GM20000 (cell line): ENCODE measurements at regions not wholly inside any gene's neighbourhood (a gene's known extent, or its start where the extent isn't known, plus 50 kb on each side); places are given as distances from the start of the nearest gene placed in this dataset.

Experiments used
- DNase-seq: peaks from one replicate; pipeline ENCODE4 v3.0.0; 2012; ENCODE audit warnings: low spot score
- TF ChIP-seq, protein P1 (sequence below): IDR thresholded peaks from 2 replicates; pipeline ENCODE4 v1.5.1; 2012; ENCODE audit warnings: mild to moderate bottlenecking, control low read depth; ENCODE audit errors: extremely low read depth, missing control alignments

- TF ChIP-seq, protein P1, sequence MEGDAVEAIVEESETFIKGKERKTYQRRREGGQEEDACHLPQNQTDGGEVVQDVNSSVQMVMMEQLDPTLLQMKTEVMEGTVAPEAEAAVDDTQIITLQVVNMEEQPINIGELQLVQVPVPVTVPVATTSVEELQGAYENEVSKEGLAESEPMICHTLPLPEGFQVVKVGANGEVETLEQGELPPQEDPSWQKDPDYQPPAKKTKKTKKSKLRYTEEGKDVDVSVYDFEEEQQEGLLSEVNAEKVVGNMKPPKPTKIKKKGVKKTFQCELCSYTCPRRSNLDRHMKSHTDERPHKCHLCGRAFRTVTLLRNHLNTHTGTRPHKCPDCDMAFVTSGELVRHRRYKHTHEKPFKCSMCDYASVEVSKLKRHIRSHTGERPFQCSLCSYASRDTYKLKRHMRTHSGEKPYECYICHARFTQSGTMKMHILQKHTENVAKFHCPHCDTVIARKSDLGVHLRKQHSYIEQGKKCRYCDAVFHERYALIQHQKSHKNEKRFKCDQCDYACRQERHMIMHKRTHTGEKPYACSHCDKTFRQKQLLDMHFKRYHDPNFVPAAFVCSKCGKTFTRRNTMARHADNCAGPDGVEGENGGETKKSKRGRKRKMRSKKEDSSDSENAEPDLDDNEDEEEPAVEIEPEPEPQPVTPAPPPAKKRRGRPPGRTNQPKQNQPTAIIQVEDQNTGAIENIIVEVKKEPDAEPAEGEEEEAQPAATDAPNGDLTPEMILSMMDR, result no peak
- no peak for DNase-seq
Observed at GRCh38 chr2:119104414-119104813, 54.1 kb downstream of the C1QL2 start.

DNA sequence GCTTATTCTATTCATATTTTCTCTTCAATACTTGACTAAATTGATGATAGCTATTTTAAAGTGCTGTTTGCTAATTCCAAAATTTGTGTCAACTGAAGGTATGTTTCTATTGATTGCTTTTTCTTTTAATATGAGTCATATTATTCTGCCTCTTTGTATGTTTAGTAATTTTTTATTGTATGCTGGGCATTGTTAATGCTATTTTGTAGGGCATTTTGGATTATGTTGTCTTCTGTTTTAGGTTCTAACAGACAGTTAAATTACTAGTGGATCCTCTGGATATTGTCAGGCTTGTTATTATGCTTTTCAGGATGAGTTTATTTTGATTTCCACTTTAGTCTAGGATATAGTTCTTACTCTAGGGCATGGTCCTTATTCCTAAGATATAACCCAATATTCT lies 55.6 kb downstream of the C1QL2 start:
- DNase-seq, result no peak
- TF ChIP-seq, protein P1, result no peak

DNA sequence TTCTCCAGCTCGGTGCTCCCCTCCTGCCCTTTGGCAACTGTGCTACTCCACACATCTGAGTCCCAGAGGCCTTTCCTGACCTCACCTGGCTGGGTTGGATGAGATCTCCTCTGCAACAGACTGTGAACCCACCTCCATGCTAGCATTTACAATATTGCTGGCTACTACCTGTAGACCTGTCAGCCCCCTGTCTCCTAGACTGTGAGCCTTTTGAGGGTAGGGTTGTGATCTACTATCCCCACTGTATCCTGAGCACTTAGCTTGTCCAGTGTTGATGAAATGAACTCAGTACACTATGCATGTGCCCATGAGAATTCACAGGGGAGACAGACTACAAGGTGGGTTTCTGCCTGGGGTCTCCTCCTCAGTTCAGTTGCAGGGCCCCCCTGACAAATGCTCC lies 70.1 kb downstream of the C1QL2 start:
- DNase-seq, result no peak

GRCh38 chr2:119086327-119086726 lies 72.2 kb downstream of the C1QL2 start:
- TF ChIP-seq, protein P1, result no peak
- DNase-seq, result no peak

More for the DNA sequence above, 70.1 kb downstream of the C1QL2 start:
- TF ChIP-seq, protein P1, result no peak

GRCh38 chr2:119085613-119086012 lies 72.9 kb downstream of the C1QL2 start:
- DNase-seq, result no peak
- TF ChIP-seq, protein P1, result no peak

- TF ChIP-seq, protein P1, result no peak
- no peak for DNase-seq
Observed at GRCh38 chr2:119083416-119083815, 75.1 kb downstream of the C1QL2 start.

DNA sequence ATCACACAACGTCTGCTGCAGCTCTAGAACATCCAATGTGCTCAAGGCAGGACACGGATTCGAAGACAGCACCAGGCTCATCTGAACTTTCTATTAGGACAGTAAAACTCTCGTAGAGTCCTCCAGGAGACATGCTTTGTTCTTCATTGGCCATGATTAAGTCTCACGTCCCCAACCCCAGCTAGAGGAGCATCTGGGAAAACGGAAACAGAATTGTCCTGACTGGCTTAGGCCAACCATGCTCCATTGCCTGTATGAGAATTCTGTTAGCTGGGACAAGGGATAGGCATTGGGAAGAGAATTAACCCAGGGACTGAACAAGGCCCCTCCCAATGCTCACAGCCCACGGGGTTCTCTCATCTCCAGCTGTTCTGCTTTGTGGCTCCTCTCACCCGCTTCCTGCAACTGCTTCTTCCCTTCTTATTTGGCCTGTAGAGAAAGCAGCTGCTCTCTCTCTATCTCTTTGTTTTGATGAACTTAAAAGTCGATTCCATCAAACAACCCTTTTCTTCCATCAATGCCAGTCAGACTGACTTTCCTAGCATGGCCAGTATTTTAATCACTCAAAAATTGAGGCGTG lies 75.6 kb downstream of the C1QL2 start:
- TF ChIP-seq, protein P1, result no peak
- no peak for DNase-seq
